ENCODE measurements at regions not wholly inside any gene's neighbourhood (a gene's known extent, or its start where the extent isn't known, plus 50 kb on each side); places are given as distances from the start of the nearest gene placed in this dataset.
A peak's percentile ranks its signal among the peaks of the same experiment; 100 is the strongest.

DNA sequence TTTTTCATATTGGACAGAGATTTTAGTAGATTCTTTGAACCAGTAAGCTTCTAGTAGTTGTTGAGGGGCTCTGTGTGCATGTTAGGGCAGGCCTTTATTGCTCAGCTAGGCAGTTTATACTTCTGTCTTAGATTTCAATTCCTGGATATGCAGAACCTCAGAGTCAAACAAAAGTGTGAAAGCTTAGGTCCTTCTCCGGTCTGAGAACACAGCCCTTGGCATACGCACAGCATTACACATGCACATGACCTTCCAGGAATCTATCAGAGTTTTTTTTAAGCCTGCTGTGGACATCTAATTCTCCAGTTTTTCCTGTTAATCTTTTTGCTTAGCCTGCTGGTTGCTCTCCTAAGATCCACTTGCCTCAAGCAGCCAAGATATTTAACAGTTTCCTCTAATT, 77.9 kb upstream of the KL start:
- H3K27ac ChIP-seq (ENCODE audit: low read depth, low read length) = no peak overlapping the region
- H3K27me3 Mint-ChIP-seq (ENCODE audit: low read depth, unreplicated experiment) = no peaks in the 10 kb centered on the region
- H3K4me3 Mint-ChIP-seq (ENCODE audit: unreplicated experiment) = no peak overlapping the region
- no peak overlapping the region for H2AFZ ChIP-seq (ENCODE audit: low read depth, low read length)
- no peak for FAIRE-seq
- H3K4me1 ChIP-seq (ENCODE audit: insufficient read depth, low read length) = no peaks in the 10 kb centered on the region
- DNase-seq (ENCODE audit: low read depth) = no peak
- H3K36me3 ChIP-seq (ENCODE audit: insufficient read depth, low read length) = no peaks in the 10 kb centered on the region
- no peak overlapping the region for H3K9ac ChIP-seq (ENCODE audit: low read length)
- H3K27ac Mint-ChIP-seq (ENCODE audit: unreplicated experiment) = no peak overlapping the region
- H3K79me2 ChIP-seq (ENCODE audit: insufficient read depth, low read length) = no peaks in the 10 kb centered on the region
- no peaks in the 10 kb centered on the region for H3K27me3 ChIP-seq (ENCODE audit: insufficient read depth, low read length)
- TF ChIP-seq, protein P1, sequence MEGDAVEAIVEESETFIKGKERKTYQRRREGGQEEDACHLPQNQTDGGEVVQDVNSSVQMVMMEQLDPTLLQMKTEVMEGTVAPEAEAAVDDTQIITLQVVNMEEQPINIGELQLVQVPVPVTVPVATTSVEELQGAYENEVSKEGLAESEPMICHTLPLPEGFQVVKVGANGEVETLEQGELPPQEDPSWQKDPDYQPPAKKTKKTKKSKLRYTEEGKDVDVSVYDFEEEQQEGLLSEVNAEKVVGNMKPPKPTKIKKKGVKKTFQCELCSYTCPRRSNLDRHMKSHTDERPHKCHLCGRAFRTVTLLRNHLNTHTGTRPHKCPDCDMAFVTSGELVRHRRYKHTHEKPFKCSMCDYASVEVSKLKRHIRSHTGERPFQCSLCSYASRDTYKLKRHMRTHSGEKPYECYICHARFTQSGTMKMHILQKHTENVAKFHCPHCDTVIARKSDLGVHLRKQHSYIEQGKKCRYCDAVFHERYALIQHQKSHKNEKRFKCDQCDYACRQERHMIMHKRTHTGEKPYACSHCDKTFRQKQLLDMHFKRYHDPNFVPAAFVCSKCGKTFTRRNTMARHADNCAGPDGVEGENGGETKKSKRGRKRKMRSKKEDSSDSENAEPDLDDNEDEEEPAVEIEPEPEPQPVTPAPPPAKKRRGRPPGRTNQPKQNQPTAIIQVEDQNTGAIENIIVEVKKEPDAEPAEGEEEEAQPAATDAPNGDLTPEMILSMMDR (IDR thresholded peaks at IDR 0.05; ENCODE audit: insufficient read depth, low read depth, low read length) = no peak
- TF ChIP-seq EZH2 (IDR thresholded peaks at IDR 0.05; ENCODE audit: insufficient read depth, low read length) = no peak
- peaks cover 23% of the 10 kb centered on the region for H3K4me1 Mint-ChIP-seq (ENCODE audit: low read depth, unreplicated experiment)
- H3K9me3 ChIP-seq (ENCODE audit: insufficient read depth, low read depth, low read length) = no peaks in the 10 kb centered on the region
- H4K20me1 ChIP-seq (ENCODE audit: insufficient read depth, low read length) = no peaks in the 10 kb centered on the region
- H3K4me3 ChIP-seq (ENCODE audit: insufficient read depth, low read depth, low read length) = no peak overlapping the region
- H3K36me3 Mint-ChIP-seq (ENCODE audit: low read depth, unreplicated experiment) = no peaks in the 10 kb centered on the region
- peaks cover 15% of the 10 kb centered on the region for H3K9me3 Mint-ChIP-seq (ENCODE audit: unreplicated experiment)
- H3K4me2 ChIP-seq (ENCODE audit: low read length) = no peak overlapping the region

DNA sequence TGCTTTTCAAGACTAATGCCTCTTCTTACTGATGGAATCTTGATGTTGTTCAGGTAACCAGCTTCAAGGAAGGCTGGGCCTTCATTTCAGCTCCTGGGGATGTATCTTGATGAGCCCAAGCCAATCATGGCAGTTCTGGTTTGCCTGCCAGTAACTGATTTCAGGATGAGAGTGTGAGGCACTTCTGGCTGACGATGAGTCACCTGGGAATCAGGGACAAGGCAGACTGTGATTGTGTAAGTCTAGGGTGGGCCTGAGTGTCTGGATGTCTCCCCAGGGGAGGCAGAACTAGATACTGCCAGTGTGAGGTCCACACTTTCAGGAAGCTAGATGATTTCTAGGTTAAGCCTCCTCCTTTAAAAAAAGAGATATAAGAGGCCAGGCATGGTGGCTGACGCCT, 77.3 kb upstream of the KL start:
- TF ChIP-seq, protein P1 (IDR thresholded peaks at IDR 0.05; ENCODE audit: insufficient read depth, low read depth, low read length) = no peak
- TF ChIP-seq EZH2 (IDR thresholded peaks at IDR 0.05; ENCODE audit: insufficient read depth, low read length) = no peak
- H2AFZ ChIP-seq (ENCODE audit: low read depth, low read length) = no peak overlapping the region
- H3K79me2 ChIP-seq (ENCODE audit: insufficient read depth, low read length) = no peaks in the 10 kb centered on the region
- H3K4me1 ChIP-seq (ENCODE audit: insufficient read depth, low read length) = no peaks in the 10 kb centered on the region
- no peak overlapping the region for H3K4me3 ChIP-seq (ENCODE audit: insufficient read depth, low read depth, low read length)
- H3K9me3 ChIP-seq (ENCODE audit: insufficient read depth, low read depth, low read length) = no peaks in the 10 kb centered on the region
- FAIRE-seq (no peak), DNase-seq (ENCODE audit: low read depth) (peak; percentile 44)
- peaks cover 15% of the 10 kb centered on the region for H3K9me3 Mint-ChIP-seq (ENCODE audit: unreplicated experiment)
- no peak overlapping the region for H3K27ac ChIP-seq (ENCODE audit: low read depth, low read length)
- H3K4me1 Mint-ChIP-seq (ENCODE audit: low read depth, unreplicated experiment) = peaks cover 23% of the 10 kb centered on the region
- no peak overlapping the region for H3K4me2 ChIP-seq (ENCODE audit: low read length)
- no peaks in the 10 kb centered on the region for H4K20me1 ChIP-seq (ENCODE audit: insufficient read depth, low read length)
- H3K27me3 Mint-ChIP-seq (ENCODE audit: low read depth, unreplicated experiment) = no peaks in the 10 kb centered on the region
- no peak overlapping the region for H3K27ac Mint-ChIP-seq (ENCODE audit: unreplicated experiment)
- no peaks in the 10 kb centered on the region for H3K36me3 Mint-ChIP-seq (ENCODE audit: low read depth, unreplicated experiment)
- H3K36me3 ChIP-seq (ENCODE audit: insufficient read depth, low read length) = no peaks in the 10 kb centered on the region
- H3K9ac ChIP-seq (ENCODE audit: low read length) = no peak overlapping the region
- no peaks in the 10 kb centered on the region for H3K27me3 ChIP-seq (ENCODE audit: insufficient read depth, low read length)
- no peak overlapping the region for H3K4me3 Mint-ChIP-seq (ENCODE audit: unreplicated experiment)

DNA sequence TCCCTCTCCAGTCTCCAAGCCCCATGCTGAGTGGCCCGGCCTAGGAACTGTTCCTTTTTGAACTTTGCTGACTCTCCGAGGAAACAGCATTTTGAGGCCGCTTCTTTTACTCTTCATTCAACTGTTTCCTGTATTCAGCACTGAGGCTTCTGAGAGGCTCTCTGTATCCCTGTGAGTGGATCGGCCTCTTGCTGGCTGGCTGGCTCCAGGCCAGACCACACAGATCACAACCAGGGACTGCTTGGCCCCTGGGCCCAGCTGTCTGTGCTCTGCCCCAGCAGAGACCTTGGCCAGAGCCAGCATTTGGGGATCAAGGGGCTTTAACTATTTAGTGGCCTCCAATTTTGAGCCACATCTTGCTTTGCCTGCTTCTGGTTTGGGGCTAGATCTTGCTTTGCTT, 75.6 kb upstream of the KL start:
- Histone ChIP-seq H3K9me3 (ENCODE audit: insufficient read depth, low read depth, low read length) (no peaks in the 10 kb centered on the region), H3K9ac (ENCODE audit: low read length) (no peak overlapping the region), H3K79me2 (ENCODE audit: insufficient read depth, low read length) (no peaks in the 10 kb centered on the region), H3K36me3 (ENCODE audit: insufficient read depth, low read length) (no peaks in the 10 kb centered on the region), H3K4me1 (ENCODE audit: insufficient read depth, low read length) (no peaks in the 10 kb centered on the region), H4K20me1 (ENCODE audit: insufficient read depth, low read length) (no peaks in the 10 kb centered on the region), H3K27me3 (ENCODE audit: insufficient read depth, low read length) (no peaks in the 10 kb centered on the region), H3K4me3 (ENCODE audit: insufficient read depth, low read depth, low read length) (no peak overlapping the region), H2AFZ (ENCODE audit: low read depth, low read length) (no peak overlapping the region), H3K27ac (ENCODE audit: low read depth, low read length) (no peak overlapping the region), H3K4me2 (ENCODE audit: low read length) (peak overlapping the region; percentile 7)
- FAIRE-seq = no peak
- Mint-ChIP-seq H3K9me3 (ENCODE audit: unreplicated experiment) (peaks cover 16% of the 10 kb centered on the region), H3K36me3 (ENCODE audit: low read depth, unreplicated experiment) (no peaks in the 10 kb centered on the region), H3K4me1 (ENCODE audit: low read depth, unreplicated experiment) (peaks cover 23% of the 10 kb centered on the region), H3K27ac (ENCODE audit: unreplicated experiment) (peak overlapping the region; percentile 56), H3K27me3 (ENCODE audit: low read depth, unreplicated experiment) (peaks cover 4% of the 10 kb centered on the region), H3K4me3 (ENCODE audit: unreplicated experiment) (no peak overlapping the region)
- DNase-seq (ENCODE audit: low read depth) = peak; percentile 30
- TF ChIP-seq, protein P1 (IDR thresholded peaks at IDR 0.05; ENCODE audit: insufficient read depth, low read depth, low read length) = no peak
